ENCODE measurements at regions not wholly inside any gene's neighbourhood (a gene's known extent, or its start where the extent isn't known, plus 50 kb on each side); places are given as distances from the start of the nearest gene placed in this dataset.
"Not testable (repeated sequence)": the region's sequence is repeated elsewhere in the genome, so short reads cannot be mapped to it uniquely, and the experiment has no call there.

GRCh38 chr15:96135166-96136093 lies 195.1 kb upstream of the NR2F2 start:
- no peak for FAIRE-seq
- no peak for DNase-seq (ENCODE audit: low spot score in 2 of 2)

- no peak for DNase-seq (ENCODE audit: low spot score in 2 of 2)
- FAIRE-seq: no peak
Observed at GRCh38 chr15:96138985-96139384, 191.5 kb upstream of the NR2F2 start.

GRCh38 chr15:96142498-96142897 lies 188.0 kb upstream of the NR2F2 start:
- no peak for DNase-seq (ENCODE audit: low spot score in 2 of 2)
- FAIRE-seq: no peak

GRCh38 chr15:96144734-96145133 lies 185.8 kb upstream of the NR2F2 start:
- DNase-seq (ENCODE audit: low spot score in 2 of 2) (no peak), FAIRE-seq (no peak)

GRCh38 chr15:96146726-96147125 lies 183.8 kb upstream of the NR2F2 start:
- no peak for FAIRE-seq
- no peak for DNase-seq (ENCODE audit: low spot score in 2 of 2)

GRCh38 chr15:96147267-96147666 lies 183.2 kb upstream of the NR2F2 start:
- DNase-seq (ENCODE audit: low spot score in 2 of 2) (no peak), FAIRE-seq (no peak)

- DNase-seq (ENCODE audit: low spot score in 2 of 2): no peak
- no peak for FAIRE-seq
Observed at GRCh38 chr15:96150254-96150653, 180.2 kb upstream of the NR2F2 start.

- DNase-seq (ENCODE audit: low spot score in 2 of 2); FAIRE-seq: not testable (repeated sequence)
Observed at GRCh38 chr15:96151749-96152148, 178.8 kb upstream of the NR2F2 start.

GRCh38 chr15:96153929-96154328 lies 176.6 kb upstream of the NR2F2 start:
- FAIRE-seq: no peak
- no peak for DNase-seq (ENCODE audit: low spot score in 2 of 2)

- no peak for DNase-seq (ENCODE audit: low spot score in 2 of 2)
- no peak for FAIRE-seq
Observed at GRCh38 chr15:96158938-96159337, 171.6 kb upstream of the NR2F2 start.

- DNase-seq (ENCODE audit: low spot score in 2 of 2) (no peak), FAIRE-seq (no peak)
Observed at GRCh38 chr15:96160269-96160668, 170.2 kb upstream of the NR2F2 start.

- FAIRE-seq: no peak
- DNase-seq (ENCODE audit: low spot score in 2 of 2): no peak
Observed at GRCh38 chr15:96160800-96161199, 169.7 kb upstream of the NR2F2 start.

GRCh38 chr15:96162322-96162721 lies 168.2 kb upstream of the NR2F2 start:
- DNase-seq (ENCODE audit: low spot score in 2 of 2) (no peak), FAIRE-seq (no peak)

- DNase-seq (ENCODE audit: low spot score in 2 of 2) (no peak), FAIRE-seq (no peak)
Observed at GRCh38 chr15:96165081-96165480, 165.4 kb upstream of the NR2F2 start.

- DNase-seq (ENCODE audit: low spot score in 2 of 2): no peak
- FAIRE-seq: no peak
Observed at GRCh38 chr15:96165775-96166174, 164.7 kb upstream of the NR2F2 start.

- FAIRE-seq (no peak), DNase-seq (ENCODE audit: low spot score in 2 of 2) (no peak)
Observed at GRCh38 chr15:96166223-96167200, 164.0 kb upstream of the NR2F2 start.

- DNase-seq (ENCODE audit: low spot score in 2 of 2); FAIRE-seq: not testable (repeated sequence)
Observed at GRCh38 chr15:96170616-96170978, 159.9 kb upstream of the NR2F2 start.

- FAIRE-seq: no peak
- DNase-seq (ENCODE audit: low spot score in 2 of 2): no peak
Observed at GRCh38 chr15:96170979-96171739, 159.3 kb upstream of the NR2F2 start.

GRCh38 chr15:96171853-96172296 lies 158.6 kb upstream of the NR2F2 start:
- no peak for DNase-seq (ENCODE audit: low spot score in 2 of 2)
- no peak for FAIRE-seq

- DNase-seq (ENCODE audit: low spot score in 2 of 2): no peak
- FAIRE-seq: no peak
Observed at GRCh38 chr15:96172417-96172816, 158.1 kb upstream of the NR2F2 start.
